GM18868 (cell line): ENCODE measurements at regions not wholly inside any gene's neighbourhood (a gene's known extent, or its start where the extent isn't known, plus 50 kb on each side); places are given as distances from the start of the nearest gene placed in this dataset.
"Not testable (repeated sequence)": the region's sequence is repeated elsewhere in the genome, so short reads cannot be mapped to it uniquely, and the experiment has no call there.

ENCODE experiments used
- ATAC-seq: cut with Tn5 transposase; IDR thresholded peaks from one replicate; pipeline ENCODE4 v1.9.1; 2021; ENCODE audit warnings: mild to moderate bottlenecking, moderate library complexity; ENCODE audit not compliant: unreplicated experiment

- ATAC-seq, result no peak
Measured at GRCh38 chr6:15166121-15166520, 79.7 kb upstream of the JARID2 start.

GRCh38 chr6:15170126-15170525 lies 75.7 kb upstream of the JARID2 start:
- no peak for ATAC-seq

- ATAC-seq, result peak; percentile 53
Measured at GRCh38 chr6:15171026-15171425, 74.8 kb upstream of the JARID2 start.

GRCh38 chr6:15176816-15177370 lies 69.0 kb upstream of the JARID2 start:
- ATAC-seq, result no peak

GRCh38 chr6:15183979-15184378 lies 61.9 kb upstream of the JARID2 start:
- ATAC-seq, result peak; percentile 27

- ATAC-seq, result peak; percentile 98
Measured at GRCh38 chr6:15184441-15184861, 61.4 kb upstream of the JARID2 start.

- not testable (repeated sequence) for ATAC-seq
Measured at GRCh38 chr6:15185111-15185510, 60.8 kb upstream of the JARID2 start.

- not testable (repeated sequence) for ATAC-seq
Measured at GRCh38 chr6:15193451-15193850, 52.4 kb upstream of the JARID2 start.

GRCh38 chr6:15194453-15194852 lies 51.4 kb upstream of the JARID2 start:
- no peak for ATAC-seq
